K562 (cell line): ENCODE measurements at regions not wholly inside any gene's neighbourhood (a gene's known extent, or its start where the extent isn't known, plus 50 kb on each side); places are given as distances from the start of the nearest gene placed in this dataset.

ENCODE experiments used
- HINFP ChIP-seq: fragments of 450-650 bp; conservative IDR thresholded peaks from 2 replicates; pipeline ENCODE4 v1.6.1; 2016; ENCODE audit warnings: missing genetic modification characterization, low read depth, mild to moderate bottlenecking, control low read depth, missing compliant biosample characterization
- XRCC3 ChIP-seq: fragments of 450-650 bp; IDR thresholded peaks from 2 replicates; pipeline ENCODE4 v1.6.1; 2017; ENCODE audit warnings: mild to moderate bottlenecking, moderate library complexity
- ZBTB43 ChIP-seq: sonication (generic); formaldehyde crosslinking; IDR thresholded peaks from 2 replicates; pipeline ENCODE4 v1.8.0; 2023; ENCODE audit warnings: mild to moderate bottlenecking, missing genetic modification reagents
- ZNF592 ChIP-seq: fragments of 450-650 bp; IDR thresholded peaks from 2 replicates; pipeline ENCODE4 v1.6.1; 2017; ENCODE audit warnings: antibody characterized with exemption, mild to moderate bottlenecking

- no peak for TF ChIP-seq ZNF592
- TF ChIP-seq HINFP (tag), result no peak
- TF ChIP-seq ZBTB43, result no peak
- no peak for TF ChIP-seq XRCC3
Measured at GRCh38 chr9:71571186-71571585, 197.1 kb downstream of the CEMIP2 start (continued).
